ENCODE measurements at regions not wholly inside any gene's neighbourhood (a gene's known extent, or its start where the extent isn't known, plus 50 kb on each side); places are given as distances from the start of the nearest gene placed in this dataset.

GRCh38 chr4:182048871-182049270, 194.3 kb upstream of the TENM3 start:
- no peak for TF ChIP-seq CTCF (conservative IDR thresholded peaks at IDR 0.05)
- no peak for TF ChIP-seq ZFX (IDR thresholded peaks at IDR 0.05)

Measured in C4-2B (cell line).